Progenitor cell of endocrine pancreas (in vitro differentiated cells): ENCODE measurements at regions not wholly inside any gene's neighbourhood (a gene's known extent, or its start where the extent isn't known, plus 50 kb on each side); places are given as distances from the start of the nearest gene placed in this dataset.
A peak's percentile ranks its signal among the peaks of the same experiment; 100 is the strongest.
"Not testable (repeated sequence)": the region's sequence is repeated elsewhere in the genome, so short reads cannot be mapped to it uniquely, and the experiment has no call there.

Source experiments
- DNase-seq: peaks from one replicate; pipeline ENCODE4 v3.0.0; 2021; ENCODE audit warnings: low spot score; ENCODE audit not compliant: unreplicated experiment
- H3K27ac Mint-ChIP-seq: 2 replicates; pipeline ENCODE4 v1.8.0; 2021; ENCODE audit warnings: mild to moderate bottlenecking, moderate library complexity, mixed read lengths
- H3K27me3 Mint-ChIP-seq: 2 replicates; pipeline ENCODE4 v1.8.0; 2021; ENCODE audit warnings: mixed read lengths
- H3K36me3 Mint-ChIP-seq: 2 replicates; pipeline ENCODE4 v1.8.0; 2022; ENCODE audit warnings: mixed read lengths; ENCODE audit not compliant: insufficient read depth
- H3K4me1 Mint-ChIP-seq: 2 replicates; pipeline ENCODE4 v1.8.0; 2021; ENCODE audit warnings: low read depth, mixed read lengths
- H3K4me3 Mint-ChIP-seq: 2 replicates; pipeline ENCODE4 v1.8.0; 2021; ENCODE audit warnings: low read depth, mild to moderate bottlenecking, moderate library complexity, mixed read lengths
- H3K9me3 Mint-ChIP-seq: 2 replicates; pipeline ENCODE4 v1.8.0; 2021; ENCODE audit warnings: low read depth, mixed read lengths
- TF ChIP-seq, protein P1 (sequence below): fragments of 200-600 bp; sonication (generic); IDR thresholded peaks from one replicate; pipeline ENCODE4 v1.5.0; 2021; ENCODE audit warnings: antibody characterized with exemption, mild to moderate bottlenecking; ENCODE audit not compliant: unreplicated experiment

DNA sequence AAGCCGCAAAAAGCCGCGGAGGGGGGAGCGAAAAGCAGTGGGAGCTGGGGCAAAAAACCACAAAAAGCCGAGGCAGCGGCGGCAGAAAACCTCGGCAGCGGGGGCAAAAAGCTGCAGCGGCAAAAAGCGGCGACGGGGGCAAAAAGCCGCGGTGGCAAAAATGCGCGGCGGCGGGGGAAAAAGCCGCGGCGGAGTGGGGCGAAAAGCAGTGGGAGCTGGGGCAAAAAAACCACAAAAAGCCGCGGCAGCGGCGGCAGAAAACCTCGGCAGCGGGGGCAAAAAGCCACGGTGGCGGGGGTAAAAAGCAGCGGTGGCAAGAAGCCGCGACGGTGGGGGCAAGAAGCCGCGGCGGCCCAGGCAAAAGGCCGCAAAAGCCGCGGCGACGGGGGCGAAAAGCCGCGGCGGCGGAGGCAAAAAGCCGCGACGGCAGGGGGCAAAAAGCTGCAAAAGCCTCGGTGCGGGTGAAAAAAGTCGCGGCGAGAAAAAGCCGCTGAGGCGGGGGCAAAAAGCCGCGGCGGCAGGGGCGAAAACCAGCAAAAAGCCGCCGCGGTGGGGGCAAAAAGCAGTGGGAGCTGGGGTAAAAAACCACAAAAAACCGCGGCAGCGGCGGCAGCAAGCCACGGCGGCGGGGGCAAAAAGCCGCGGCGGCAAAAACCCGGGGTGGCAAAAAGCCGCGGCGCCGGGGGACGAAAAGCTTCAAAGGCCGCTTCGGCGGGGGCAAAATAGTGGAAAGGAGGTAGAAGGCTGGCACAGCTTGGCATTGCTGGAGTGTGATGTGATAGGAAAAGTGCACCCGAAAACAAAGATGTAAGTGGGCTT is 135.9 kb downstream of the ZNF92 start:
- H3K27me3 Mint-ChIP-seq, result peaks cover 32% of the 10 kb centered on the region
- H3K9me3 Mint-ChIP-seq, result no peaks in the 10 kb centered on the region
- H3K36me3 Mint-ChIP-seq, result no peaks in the 10 kb centered on the region
- peak overlapping the region; percentile 48 for H3K4me3 Mint-ChIP-seq
- DNase-seq, result no peak
- H3K4me1 Mint-ChIP-seq, result peaks cover 3% of the 10 kb centered on the region
- H3K27ac Mint-ChIP-seq, result no peak overlapping the region
- TF ChIP-seq, protein P1, sequence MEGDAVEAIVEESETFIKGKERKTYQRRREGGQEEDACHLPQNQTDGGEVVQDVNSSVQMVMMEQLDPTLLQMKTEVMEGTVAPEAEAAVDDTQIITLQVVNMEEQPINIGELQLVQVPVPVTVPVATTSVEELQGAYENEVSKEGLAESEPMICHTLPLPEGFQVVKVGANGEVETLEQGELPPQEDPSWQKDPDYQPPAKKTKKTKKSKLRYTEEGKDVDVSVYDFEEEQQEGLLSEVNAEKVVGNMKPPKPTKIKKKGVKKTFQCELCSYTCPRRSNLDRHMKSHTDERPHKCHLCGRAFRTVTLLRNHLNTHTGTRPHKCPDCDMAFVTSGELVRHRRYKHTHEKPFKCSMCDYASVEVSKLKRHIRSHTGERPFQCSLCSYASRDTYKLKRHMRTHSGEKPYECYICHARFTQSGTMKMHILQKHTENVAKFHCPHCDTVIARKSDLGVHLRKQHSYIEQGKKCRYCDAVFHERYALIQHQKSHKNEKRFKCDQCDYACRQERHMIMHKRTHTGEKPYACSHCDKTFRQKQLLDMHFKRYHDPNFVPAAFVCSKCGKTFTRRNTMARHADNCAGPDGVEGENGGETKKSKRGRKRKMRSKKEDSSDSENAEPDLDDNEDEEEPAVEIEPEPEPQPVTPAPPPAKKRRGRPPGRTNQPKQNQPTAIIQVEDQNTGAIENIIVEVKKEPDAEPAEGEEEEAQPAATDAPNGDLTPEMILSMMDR, result no peak

DNA sequence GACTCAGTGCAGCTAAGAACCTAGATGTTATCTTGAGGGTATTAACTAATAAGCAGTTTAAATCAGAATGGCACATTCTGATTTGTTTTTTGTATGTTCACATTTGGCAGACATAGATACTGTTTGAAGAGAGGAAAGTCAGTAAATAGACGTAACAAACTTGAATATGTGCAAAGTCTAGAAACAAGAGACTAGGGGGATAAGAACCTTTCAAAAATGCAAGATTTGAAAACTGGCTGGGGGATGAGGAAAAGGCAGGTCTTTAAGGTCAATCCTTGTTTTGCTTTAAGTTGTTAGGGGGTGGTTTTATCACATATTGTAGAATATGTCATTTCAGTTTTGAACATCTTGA is 136.5 kb downstream of the ZNF92 start:
- H3K27ac Mint-ChIP-seq, result peak overlapping the region; percentile 61
- H3K9me3 Mint-ChIP-seq, DNase-seq, H3K36me3 Mint-ChIP-seq, H3K4me1 Mint-ChIP-seq: not testable (repeated sequence)
- H3K4me3 Mint-ChIP-seq, result peak overlapping the region; percentile 48
- H3K27me3 Mint-ChIP-seq, result peaks cover 35% of the 10 kb centered on the region

DNA sequence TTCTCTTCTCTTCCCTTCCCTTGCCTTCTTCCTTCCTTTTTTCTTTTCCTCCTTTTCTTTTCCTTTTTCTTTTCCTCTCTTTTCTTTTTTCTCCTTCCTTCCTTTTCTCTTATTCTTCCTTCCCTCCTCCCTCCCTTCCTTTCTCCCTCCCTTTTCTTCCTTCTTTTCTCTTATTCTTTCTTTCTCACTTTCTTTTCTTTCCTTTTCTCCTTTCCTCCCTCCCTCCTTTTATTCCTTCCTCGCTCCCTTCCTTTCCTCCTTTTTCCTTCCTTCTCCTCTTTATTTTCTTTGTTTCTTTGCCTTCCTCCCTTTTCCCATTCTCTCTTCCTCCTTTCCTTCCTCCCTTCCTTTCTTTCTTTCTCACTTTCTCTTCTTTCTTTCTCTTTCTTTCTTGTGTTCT is 146.1 kb downstream of the ZNF92 start:
- DNase-seq, H3K27ac Mint-ChIP-seq, H3K4me1 Mint-ChIP-seq, H3K4me3 Mint-ChIP-seq, H3K36me3 Mint-ChIP-seq, H3K9me3 Mint-ChIP-seq: not testable (repeated sequence)
- H3K27me3 Mint-ChIP-seq, result peaks cover 23% of the 10 kb centered on the region

DNA sequence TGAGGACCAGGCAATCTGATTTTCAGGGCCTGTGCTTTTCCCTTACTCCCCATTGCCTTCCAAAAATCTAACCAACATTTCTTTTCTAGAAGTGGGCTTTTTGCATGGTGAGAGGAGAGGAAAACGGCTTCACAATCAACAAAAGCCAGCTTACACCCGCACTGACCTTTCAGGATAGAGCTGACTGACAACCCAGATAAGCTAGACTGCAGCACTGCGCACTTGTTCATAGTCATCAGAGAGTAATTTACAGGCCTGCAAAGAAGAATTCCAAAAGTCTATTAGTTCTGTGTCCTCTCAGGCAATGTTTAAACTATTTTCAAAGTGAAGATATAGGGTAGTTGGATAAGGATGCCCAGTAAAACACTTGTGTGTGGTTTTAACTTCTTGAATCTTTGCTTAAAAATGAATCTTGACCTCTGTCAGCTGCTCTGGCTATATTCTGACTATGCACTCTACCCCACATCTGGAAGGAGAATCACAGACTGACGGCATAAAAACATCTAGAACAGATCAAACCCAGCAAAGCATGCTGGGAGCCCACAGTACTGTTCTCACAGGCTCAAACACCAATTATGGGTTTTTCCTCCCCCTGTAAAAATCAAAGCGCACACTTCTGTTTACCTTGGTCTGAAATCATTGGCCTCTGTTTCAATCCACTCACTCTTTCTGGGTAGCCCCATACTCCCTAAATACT is 172.0 kb downstream of the ZNF92 start:
- not testable (repeated sequence) for H3K9me3 Mint-ChIP-seq

DNA sequence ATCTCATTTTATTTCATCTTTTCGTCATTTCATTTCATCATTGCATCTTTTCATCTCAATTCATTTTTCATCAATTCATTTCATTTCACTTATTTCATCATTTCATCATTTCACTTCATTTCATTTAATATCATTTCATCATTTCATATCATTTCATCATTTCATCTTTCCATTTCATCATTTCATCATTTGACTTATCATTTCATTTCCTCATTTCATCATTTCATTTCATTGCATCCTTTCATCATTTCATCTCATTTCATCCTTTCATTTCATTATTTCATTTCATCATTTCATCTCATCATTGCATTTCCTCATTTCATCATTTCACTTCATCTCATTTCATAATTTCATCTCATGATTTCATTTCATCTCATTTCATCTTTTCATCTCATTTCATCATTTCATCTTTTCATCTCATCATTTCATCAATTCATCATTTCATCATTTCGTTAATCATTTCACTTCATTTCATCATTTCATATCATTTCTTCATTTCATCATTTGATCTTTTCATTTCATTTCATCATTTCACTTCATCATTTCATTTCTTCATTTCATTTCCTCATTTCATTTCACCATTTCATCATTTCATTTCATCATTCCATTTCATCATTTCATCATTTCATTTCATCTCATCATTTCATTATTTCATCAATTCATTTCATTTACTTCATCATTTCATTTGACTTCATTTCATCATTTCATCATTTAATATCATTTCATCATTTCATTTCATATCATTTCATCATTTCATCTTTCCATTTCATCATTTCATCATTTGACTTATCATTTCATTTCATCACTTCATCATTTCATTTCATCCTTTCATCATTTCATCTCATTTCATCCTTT is 176.2 kb downstream of the ZNF92 start:
- DNase-seq, H3K27ac Mint-ChIP-seq, H3K9me3 Mint-ChIP-seq, H3K36me3 Mint-ChIP-seq, H3K4me1 Mint-ChIP-seq, H3K4me3 Mint-ChIP-seq: not testable (repeated sequence)
- H3K27me3 Mint-ChIP-seq, result peaks cover 11% of the 10 kb centered on the region

More for the DNA sequence above, 172.0 kb downstream of the ZNF92 start:
- H3K36me3 Mint-ChIP-seq, H3K27me3 Mint-ChIP-seq, H3K27ac Mint-ChIP-seq, H3K4me1 Mint-ChIP-seq, DNase-seq, H3K4me3 Mint-ChIP-seq: not testable (repeated sequence)

DNA sequence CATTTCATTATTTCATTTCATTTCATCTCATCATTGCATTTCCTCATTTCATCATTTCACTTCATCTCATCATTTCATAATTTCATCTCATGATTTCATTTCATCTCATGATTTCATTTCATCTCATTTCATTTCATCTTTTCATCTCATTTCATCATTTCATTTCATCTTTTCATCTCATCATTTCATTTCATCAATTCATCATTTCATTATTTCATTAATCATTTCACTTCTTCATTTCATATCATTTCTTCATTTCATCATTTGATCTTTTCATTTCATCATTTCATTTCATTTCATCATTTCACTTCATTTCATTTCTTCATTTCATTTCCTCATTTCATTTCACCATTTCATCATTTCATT is 176.8 kb downstream of the ZNF92 start:
- H3K4me3 Mint-ChIP-seq, H3K27ac Mint-ChIP-seq, H3K36me3 Mint-ChIP-seq, DNase-seq, H3K4me1 Mint-ChIP-seq, H3K9me3 Mint-ChIP-seq: not testable (repeated sequence)
- H3K27me3 Mint-ChIP-seq, result peaks cover 11% of the 10 kb centered on the region

DNA sequence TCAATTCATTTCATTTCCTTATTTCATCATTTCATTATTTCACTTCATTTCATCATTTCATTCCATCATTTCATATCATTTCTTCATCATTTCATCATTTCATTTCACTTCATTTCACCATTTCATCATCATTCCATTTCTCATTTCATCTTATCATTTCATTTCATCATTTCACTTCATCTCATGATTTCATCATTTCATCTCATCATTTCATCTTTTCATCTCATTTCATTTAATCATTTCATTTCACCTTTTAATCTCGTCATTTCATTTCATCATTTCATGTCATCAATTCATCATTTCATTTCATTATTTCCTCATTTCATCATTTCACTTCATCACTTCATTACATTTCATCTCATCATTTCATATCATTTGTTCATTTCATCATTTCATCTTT is 177.4 kb downstream of the ZNF92 start:
- H3K9me3 Mint-ChIP-seq, DNase-seq, H3K4me3 Mint-ChIP-seq, H3K27ac Mint-ChIP-seq, H3K4me1 Mint-ChIP-seq, H3K36me3 Mint-ChIP-seq: not testable (repeated sequence)
- H3K27me3 Mint-ChIP-seq, result peaks cover 11% of the 10 kb centered on the region

DNA sequence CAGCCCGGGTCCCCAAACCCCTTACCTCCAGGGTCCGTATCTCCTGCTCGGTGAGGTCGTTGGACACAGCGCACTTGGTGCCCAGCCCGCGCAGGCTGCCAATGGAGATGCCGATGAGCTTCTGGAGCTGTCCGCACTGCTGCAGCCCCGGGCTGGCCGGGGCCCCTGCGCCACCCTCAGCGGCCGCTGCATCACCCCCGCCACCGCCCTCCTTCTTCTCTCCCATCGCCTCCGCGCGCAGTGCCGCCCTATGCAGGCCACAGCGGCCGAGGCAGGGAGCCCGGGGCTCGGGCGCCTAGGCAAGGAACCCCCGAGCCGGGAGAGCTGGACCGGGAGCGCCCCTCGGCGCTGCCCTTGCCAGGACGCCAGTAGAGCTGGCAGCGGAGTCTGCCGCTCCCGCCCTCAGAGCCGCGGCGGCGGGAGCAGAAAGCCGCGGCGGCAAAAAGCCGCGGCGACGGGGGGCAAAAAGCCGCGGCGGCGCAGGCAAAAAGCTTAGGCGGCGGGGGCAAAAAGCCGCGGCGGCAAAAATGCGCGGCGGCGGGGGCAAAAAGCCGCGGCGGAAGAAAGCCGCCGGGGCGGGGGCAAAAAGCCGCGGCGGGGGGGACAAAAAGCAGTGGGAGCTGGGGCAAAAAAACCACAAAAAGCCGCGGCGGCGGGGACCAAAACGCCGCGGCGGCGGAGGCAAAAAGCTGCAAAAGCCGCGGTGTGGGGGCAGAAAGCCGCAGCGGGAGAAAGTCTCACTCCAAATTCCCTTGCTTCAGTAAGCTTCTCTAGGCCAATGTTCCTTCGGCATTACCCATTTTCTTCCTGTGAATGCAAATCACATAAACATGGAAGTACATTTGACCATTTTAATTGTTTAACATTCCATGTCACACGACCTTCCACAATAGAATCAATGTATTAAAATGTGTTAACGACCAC is 181.2 kb downstream of the ZNF92 start:
- DNase-seq, H3K36me3 Mint-ChIP-seq, H3K9me3 Mint-ChIP-seq, H3K27ac Mint-ChIP-seq, H3K4me1 Mint-ChIP-seq, H3K4me3 Mint-ChIP-seq, H3K27me3 Mint-ChIP-seq: not testable (repeated sequence)

DNA sequence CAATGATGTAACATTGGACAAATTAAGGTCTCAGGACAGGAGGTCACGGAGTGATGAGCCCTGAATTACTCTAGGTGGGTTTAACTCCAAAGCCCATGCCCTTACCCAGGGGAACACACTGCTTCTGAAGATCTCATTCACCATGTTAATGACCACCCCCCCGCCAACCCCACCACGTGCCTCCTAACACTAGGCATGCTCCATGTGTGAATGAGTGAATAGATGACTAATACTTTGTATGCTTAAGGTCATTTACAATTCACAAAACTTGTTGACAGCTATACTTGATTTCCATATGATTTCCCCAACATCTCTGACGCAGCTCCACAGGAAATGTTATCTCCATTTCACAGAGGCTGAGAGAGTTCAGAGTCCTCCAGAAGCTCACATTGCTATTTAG is 184.9 kb downstream of the ZNF92 start:
- H3K36me3 Mint-ChIP-seq, H3K9me3 Mint-ChIP-seq, DNase-seq, H3K4me1 Mint-ChIP-seq, H3K27me3 Mint-ChIP-seq, H3K27ac Mint-ChIP-seq, H3K4me3 Mint-ChIP-seq: not testable (repeated sequence)

DNA sequence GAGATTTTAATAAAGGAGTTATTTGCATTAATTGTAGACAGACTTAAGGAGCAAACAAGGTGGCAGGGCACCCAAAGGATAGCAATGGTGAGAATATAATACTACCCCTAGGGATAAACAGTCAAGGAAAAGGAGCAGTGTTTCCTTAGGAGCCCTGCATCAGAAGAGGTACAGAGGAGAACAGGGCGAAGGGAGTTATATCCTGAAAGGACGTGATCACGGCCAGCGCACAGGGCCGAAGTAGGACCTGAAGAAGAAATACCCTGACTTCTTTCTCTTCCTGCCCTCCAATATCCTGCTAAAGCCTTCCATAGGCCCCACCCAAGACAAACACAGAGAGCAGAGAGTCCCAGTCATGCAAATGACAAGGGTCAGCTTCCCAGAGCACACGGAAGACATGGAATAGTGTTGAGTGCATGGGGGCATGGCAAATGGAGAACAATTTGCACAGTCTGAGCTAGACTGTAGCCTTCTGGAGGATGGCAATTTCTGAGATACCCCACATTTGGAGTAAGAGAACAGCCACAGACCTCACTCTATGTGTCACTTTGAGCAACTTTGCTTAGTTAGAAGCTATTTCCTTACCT is 188.2 kb downstream of the ZNF92 start:
- H3K36me3 Mint-ChIP-seq, DNase-seq, H3K27ac Mint-ChIP-seq, H3K9me3 Mint-ChIP-seq, H3K4me1 Mint-ChIP-seq, H3K27me3 Mint-ChIP-seq, H3K4me3 Mint-ChIP-seq: not testable (repeated sequence)

DNA sequence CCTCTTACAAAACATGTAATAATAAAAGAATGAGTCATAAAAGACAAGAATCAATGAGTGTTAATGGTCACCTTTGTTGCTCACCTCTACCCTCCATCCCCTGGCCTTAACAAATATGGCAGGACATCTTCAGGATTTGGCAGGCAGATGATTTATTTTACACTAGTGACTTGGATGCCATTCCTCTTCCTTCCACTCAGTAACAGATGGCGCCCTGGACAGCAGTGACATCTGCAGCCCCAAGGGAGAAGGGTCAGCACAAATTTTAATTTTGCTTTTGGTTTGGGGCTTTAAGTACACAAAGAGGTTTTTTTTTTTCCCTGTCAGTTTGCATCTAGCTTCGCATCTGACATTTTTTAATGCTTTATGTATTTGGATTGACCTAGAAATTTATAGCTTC is 188.9 kb downstream of the ZNF92 start:
- not testable (repeated sequence) for H3K27ac Mint-ChIP-seq, H3K36me3 Mint-ChIP-seq, DNase-seq, H3K4me3 Mint-ChIP-seq, H3K9me3 Mint-ChIP-seq, H3K27me3 Mint-ChIP-seq, H3K4me1 Mint-ChIP-seq
